H1 (cell line): ENCODE measurements at regions not wholly inside any gene's neighbourhood (a gene's known extent, or its start where the extent isn't known, plus 50 kb on each side); places are given as distances from the start of the nearest gene placed in this dataset.

Experiments used
- CTCF ChIA-PET: fragments of 300-600 bp; sonication (Branson Sonifier 250); formaldehyde crosslinking; loops from one replicate; lab custom pipeline; 2021; ENCODE audit not compliant: partially characterized antibody; lab: Charles Lee
- POLR2A ChIA-PET: fragments of 300-600 bp; sonication (Branson Sonifier 250); formaldehyde crosslinking; loops from one replicate; lab custom pipeline; 2021; ENCODE audit warnings: inconsistent platforms; ENCODE audit not compliant: partially characterized antibody; lab: Charles Lee
- DNase-seq, 2 experiments: peaks; one replicate each; pipeline versions ENCODE4 v3.0.0 to v3.0.0-alpha.2; 2010 to 2022; ENCODE audit warnings: low spot score in 2 of 2, low read depth in 1 of 2, mixed read lengths in 1 of 2
- FAIRE-seq: peaks from 2 replicates; lab custom pipeline; 2011; peaks lifted over from hg19 to GRCh38; lab: Jason Lieb, UNC
- H2AFZ ChIP-seq: 2 replicates; pipeline ENCODE4 v1.8.1; 2012; ENCODE audit warnings: low read length, inconsistent platforms
- H2AK5ac ChIP-seq: 2 replicates; pipeline ENCODE4 v1.6.1; 2013; ENCODE audit warnings: low read depth, low read length
- H2BK120ac ChIP-seq: replicated peaks from 2 replicates; pipeline ENCODE3; 2013; ENCODE audit warnings: low read depth, low read length, inconsistent platforms
- H2BK12ac ChIP-seq: 2 replicates; pipeline ENCODE4 v1.6.1; 2013; ENCODE audit warnings: low read depth, low read length
- H2BK15ac ChIP-seq: 2 replicates; pipeline ENCODE4 v1.6.1; 2013; ENCODE audit warnings: low read length
- H2BK20ac ChIP-seq: 2 replicates; pipeline ENCODE4 v1.6.1; 2013; ENCODE audit warnings: low read length
- H2BK5ac ChIP-seq: 2 replicates; pipeline ENCODE4 v1.6.1; 2013; ENCODE audit warnings: low read depth, low read length
- H3K14ac ChIP-seq: 2 replicates; pipeline ENCODE4 v1.6.1; 2013; ENCODE audit warnings: inconsistent platforms; ENCODE audit not compliant: insufficient read length
- H3K18ac ChIP-seq: 2 replicates; pipeline ENCODE4 v1.6.1; 2013; ENCODE audit warnings: low read length; ENCODE audit errors: extremely low read depth
- H3K23ac ChIP-seq: 2 replicates; pipeline ENCODE4 v1.6.1; 2013; ENCODE audit warnings: inconsistent platforms; ENCODE audit not compliant: insufficient read length
- H3K23me2 ChIP-seq: 2 replicates; pipeline ENCODE4 v1.6.1; 2013; ENCODE audit warnings: low read depth, low read length
- H3K27ac ChIP-seq: 2 replicates; pipeline ENCODE4 v1.6.1; 2011; ENCODE audit warnings: low read depth, low read length, inconsistent platforms
- H3K27me3 ChIP-seq, 4 experiments: replicated peaks in 1 of 4; 1 replicate in 1 of 4; 2 replicates in 3 of 4; pipeline versions ENCODE4 v1.6.1 to v1.8.1; 2011 to 2013; ENCODE audit warnings: low read length in 3 of 4, mild to moderate bottlenecking in 3 of 4, inconsistent platforms in 2 of 4, mixed read lengths in 2 of 4, moderate library complexity in 1 of 4; ENCODE audit not compliant: control insufficient read depth in 3 of 4, insufficient read depth in 3 of 4; ENCODE audit errors: extremely low read depth in 1 of 4
- H3K36me3 ChIP-seq, 4 experiments: 2 replicates each; pipeline versions ENCODE4 v1.6.1 to v1.8.1; 2011 to 2013; ENCODE audit warnings: mild to moderate bottlenecking in 4 of 4, low read length in 3 of 4, moderate library complexity in 2 of 4, control low read depth in 1 of 4, inconsistent platforms in 1 of 4; ENCODE audit not compliant: insufficient read depth in 4 of 4, control insufficient read depth in 2 of 4
- H3K4ac ChIP-seq: replicated peaks from 2 replicates; pipeline ENCODE3; 2013; ENCODE audit warnings: low read length, low read depth, mixed read lengths, inconsistent platforms; ENCODE audit not compliant: insufficient read length
- H3K4me1 ChIP-seq, 4 experiments: replicated peaks in 1 of 4; 1 replicate in 1 of 4; 2 replicates in 3 of 4; pipeline versions ENCODE4 v1.6.1 to v1.8.1; 2011 to 2013; ENCODE audit warnings: low read length in 3 of 4, inconsistent platforms in 2 of 4, mixed read lengths in 1 of 4; ENCODE audit not compliant: insufficient read depth in 4 of 4, control insufficient read depth in 3 of 4
- H3K4me2 ChIP-seq, 2 experiments: 2 replicates each; pipeline versions ENCODE4 v1.6.1 to v1.8.1; 2011 to 2013; ENCODE audit warnings: low read depth in 2 of 2, low read length in 2 of 2, control low read depth in 1 of 2, inconsistent platforms in 1 of 2, mild to moderate bottlenecking in 1 of 2; ENCODE audit not compliant: insufficient read depth in 1 of 2
- H3K4me3 ChIP-seq, 4 experiments: fragments of 200-600, 300-600 bp in 1 of 4; sonication (generic), shearing (Covaris generic), sonication (Bioruptor Twin) in 1 of 4; 2 replicates each; pipeline versions ENCODE4 v1.5.1 to v1.8.1; 2011 to 2016; ENCODE audit warnings: low read length in 4 of 4, low read depth in 3 of 4, control low read depth in 2 of 4, inconsistent platforms in 2 of 4, mild to moderate bottlenecking in 2 of 4, mixed read lengths in 1 of 4, moderate library complexity in 1 of 4; ENCODE audit not compliant: insufficient read depth in 2 of 4; ENCODE audit errors: extremely low read depth in 1 of 4
- H3K56ac ChIP-seq: replicated peaks from 2 replicates; pipeline ENCODE3; 2013; ENCODE audit warnings: low read depth, mild to moderate bottlenecking, mixed read lengths, low read length, inconsistent platforms; ENCODE audit not compliant: insufficient read length
- H3K79me1 ChIP-seq: 2 replicates; pipeline ENCODE4 v1.6.1; 2013; ENCODE audit warnings: low read depth, low read length, control low read depth
- H3K79me2 ChIP-seq, 2 experiments: 2 replicates each; pipeline versions ENCODE4 v1.6.1 to v1.8.1; 2012 to 2013; ENCODE audit warnings: low read length in 2 of 2, mild to moderate bottlenecking in 2 of 2, inconsistent platforms in 1 of 2; ENCODE audit not compliant: insufficient read depth in 2 of 2, control insufficient read depth in 1 of 2
- H3K9ac ChIP-seq, 4 experiments: replicated peaks in 1 of 4; 1 replicate in 1 of 4; 2 replicates in 3 of 4; pipeline versions ENCODE4 v1.6.1 to v1.8.1; 2011 to 2013; ENCODE audit warnings: low read depth in 3 of 4, low read length in 3 of 4, control low read depth in 2 of 4, mild to moderate bottlenecking in 2 of 4, moderate library complexity in 2 of 4, inconsistent platforms in 1 of 4; ENCODE audit errors: extremely low read depth in 1 of 4
- H3K9me3 ChIP-seq, 2 experiments: 2 replicates each; pipeline versions ENCODE4 v1.6.1 to v1.8.1; 2012 to 2013; ENCODE audit warnings: mild to moderate bottlenecking in 2 of 2, moderate library complexity in 2 of 2, control low read depth in 1 of 2, inconsistent platforms in 1 of 2, low read depth in 1 of 2, low read length in 1 of 2, mixed read lengths in 1 of 2; ENCODE audit not compliant: insufficient read depth in 2 of 2
- H4K20me1 ChIP-seq, 2 experiments: replicated peaks in 1 of 2; 2 replicates each; pipeline versions ENCODE3 to v1.8.1; 2011 to 2013; ENCODE audit warnings: inconsistent platforms in 2 of 2, low read length in 2 of 2, mild to moderate bottlenecking in 1 of 2; ENCODE audit not compliant: insufficient read depth in 2 of 2, control insufficient read depth in 1 of 2
- H4K5ac ChIP-seq: 2 replicates; pipeline ENCODE4 v1.6.1; 2013; ENCODE audit warnings: low read length, low read depth, mixed read lengths, inconsistent platforms; ENCODE audit not compliant: insufficient read length
- H4K8ac ChIP-seq: 2 replicates; pipeline ENCODE4 v1.8.0; 2013; ENCODE audit warnings: mild to moderate bottlenecking, moderate library complexity, low read length, inconsistent platforms; ENCODE audit not compliant: insufficient read depth; ENCODE audit errors: extremely low read depth
- H4K91ac ChIP-seq: replicated peaks from 2 replicates; pipeline ENCODE3; 2013; ENCODE audit warnings: low read length, mixed read lengths, inconsistent platforms; ENCODE audit not compliant: insufficient read length
- EZH2 ChIP-seq: fragments of 200-600 bp; sonication (generic); IDR thresholded peaks from 2 replicates; pipeline ENCODE4 v1.7.1; 2012; ENCODE audit warnings: low read depth, mild to moderate bottlenecking, moderate library complexity, low read length, inconsistent platforms; ENCODE audit not compliant: severe bottlenecking
- YY1 ChIP-seq: IDR thresholded peaks from 2 replicates; pipeline ENCODE4 v1.6.1; 2011; ENCODE audit warnings: low read depth, mild to moderate bottlenecking, low read length
- whole genome bisulfite sequencing, 2 experiments: shearing (Covaris generic) in 1 of 2; methylation state at CpG; one replicate each; pipeline versions ENCODE4 v1.1.6 to v1.1.7; 2013 to 2015; ENCODE audit warnings: low lambda C conversion rate in 2 of 2, mixed read lengths in 2 of 2, inconsistent platforms in 1 of 2, low coverage in 1 of 2, missing lambda C conversion rate in 1 of 2; ENCODE audit not compliant: insufficient replicate concordance in 2 of 2, insufficient coverage in 1 of 2, insufficient read length in 1 of 2; ENCODE audit errors: extremely low coverage in 1 of 2, missing lambda C conversion rate in 1 of 2; 5-methylcytosine and 5-hydroxymethylcytosine counted together

DNA sequence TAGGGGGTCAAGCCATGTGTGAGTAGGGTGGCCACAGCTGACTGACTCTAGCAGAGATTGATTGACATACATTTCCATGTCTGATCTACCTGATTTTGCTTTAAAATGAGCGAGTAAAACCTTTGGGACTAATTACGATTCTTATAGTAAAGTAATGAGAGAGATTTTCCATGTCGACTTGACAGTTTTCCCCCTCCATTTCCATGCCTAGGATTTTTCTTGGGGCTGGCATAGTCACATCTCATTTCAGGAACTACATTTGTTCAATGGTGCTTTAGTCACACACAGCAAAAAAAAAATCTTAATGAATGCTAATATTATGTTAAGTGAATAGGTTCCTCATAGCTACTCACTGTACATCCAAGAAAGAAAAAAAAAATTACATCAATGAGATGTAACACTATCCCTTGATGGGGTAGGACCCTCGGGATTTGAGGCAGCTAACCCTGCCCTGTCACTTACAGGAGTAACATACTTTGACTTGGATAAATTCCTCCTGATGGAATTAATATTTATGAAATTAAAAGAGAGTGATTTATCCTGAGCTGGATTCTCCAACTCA lies 690.9 kb downstream of the TDRD15 start:
- H3K79me2 ChIP-seq: no peaks in the 10 kb centered on the region
- TF ChIP-seq YY1 (no peak), EZH2 (no peak)

More for the DNA sequence above, 690.9 kb downstream of the TDRD15 start:
- no peak overlapping the region for H3K4ac ChIP-seq
- no peak overlapping the region for H3K56ac ChIP-seq
- H2BK15ac ChIP-seq: no peak overlapping the region
- no peak overlapping the region for H3K14ac ChIP-seq
- ChIA-PET POLR2A (no interaction called here), CTCF (interaction anchor here (0.6 kb wide), 1 partner anchor 435 kb away, joined by 4 read pairs; no protein-coding TSS in a partner anchor)
- H3K9ac ChIP-seq: no peak overlapping the region
- H3K27me3 ChIP-seq: no peaks in the 10 kb centered on the region
- no peaks in the 10 kb centered on the region for H3K79me1 ChIP-seq
- H3K23ac ChIP-seq: no peak overlapping the region
- no peaks in the 10 kb centered on the region for H3K36me3 ChIP-seq
- H3K4me2 ChIP-seq: no peak overlapping the region
- H4K91ac ChIP-seq: no peak overlapping the region
- H2BK12ac ChIP-seq: no peak overlapping the region
- H2BK20ac ChIP-seq: no peak overlapping the region
- H4K20me1 ChIP-seq: no peaks in the 10 kb centered on the region
- no peaks in the 10 kb centered on the region for H3K9me3 ChIP-seq
- DNase-seq (no peak), FAIRE-seq (no peak)
- no peak overlapping the region for H2AK5ac ChIP-seq
- H3K18ac ChIP-seq: no peak overlapping the region
- no peak overlapping the region for H4K5ac ChIP-seq
- H3K4me1 ChIP-seq: peaks cover 0 to 4% (median 3%) of the 10 kb centered on the region in 4 experiments; a peak in 3 of 7 replicates
- no peak overlapping the region for H2BK5ac ChIP-seq
- H3K23me2 ChIP-seq: no peaks in the 10 kb centered on the region
- no peak overlapping the region for H4K8ac ChIP-seq
- H2AFZ ChIP-seq: no peak overlapping the region
- no peak overlapping the region for H3K27ac ChIP-seq
- H2BK120ac ChIP-seq: no peak overlapping the region
- H3K4me3 ChIP-seq: no peak overlapping the region
- 89% methylated on average over 4 of the region's 4 CpGs; no CpG with 5 or more reads in 1 of the 2 experiments for WGBS, 2 experiments
